ENCODE measurements at regions not wholly inside any gene's neighbourhood (a gene's known extent, or its start where the extent isn't known, plus 50 kb on each side); places are given as distances from the start of the nearest gene placed in this dataset.

- TF ChIP-seq PPARA (CRISPR knock-in tag; IDR thresholded peaks at IDR 0.05; ENCODE audit: borderline replicate concordance): no peak
- TF ChIP-seq GLIS3 (CRISPR knock-in tag; IDR thresholded peaks at IDR 0.05): no peak
- TF ChIP-seq ESRRG (CRISPR knock-in tag; IDR thresholded peaks at IDR 0.05): no peak
- TF ChIP-seq ZFP3 (CRISPR knock-in tag; IDR thresholded peaks at IDR 0.05): no peak
- TF ChIP-seq ZFP30 (CRISPR knock-in tag; IDR thresholded peaks at IDR 0.05): no peak
- no peak for TF ChIP-seq BACH2 (CRISPR knock-in tag; IDR thresholded peaks at IDR 0.05; ENCODE audit: borderline replicate concordance)
- TF ChIP-seq TSHZ2 (CRISPR knock-in tag; IDR thresholded peaks at IDR 0.05): no peak
- TF ChIP-seq CREB5 (CRISPR knock-in tag; IDR thresholded peaks at IDR 0.05; ENCODE audit: low read depth): no peak
- no peak for TF ChIP-seq ZNF8 (CRISPR knock-in tag; IDR thresholded peaks at IDR 0.05)
- TF ChIP-seq ISL1 (CRISPR knock-in tag; IDR thresholded peaks at IDR 0.05): no peak
- TF ChIP-seq TOX (CRISPR knock-in tag; IDR thresholded peaks at IDR 0.05; ENCODE audit: borderline replicate concordance): no peak
- no peak for TF ChIP-seq ZNF70 (CRISPR knock-in tag; IDR thresholded peaks at IDR 0.05)
- no peak for TF ChIP-seq ZC3H10 (CRISPR knock-in tag; IDR thresholded peaks at IDR 0.05)
- no peak for TF ChIP-seq CSRNP3 (CRISPR knock-in tag; IDR thresholded peaks at IDR 0.05)
- TF ChIP-seq ARNTL (CRISPR knock-in tag; IDR thresholded peaks at IDR 0.05; ENCODE audit: borderline replicate concordance, low read depth): no peak
- TF ChIP-seq SNAI2 (CRISPR knock-in tag; IDR thresholded peaks at IDR 0.05): no peak
- TF ChIP-seq PATZ1 (CRISPR knock-in tag; IDR thresholded peaks at IDR 0.05; ENCODE audit: borderline replicate concordance): no peak
- TF ChIP-seq POU6F1 (CRISPR knock-in tag; IDR thresholded peaks at IDR 0.05; ENCODE audit: borderline replicate concordance, low read depth): no peak
- TF ChIP-seq CSDC2 (CRISPR knock-in tag; IDR thresholded peaks at IDR 0.05): no peak
- ATAC-seq: no peak
These were observed 63.7 kb downstream of the PTGS2 start for GRCh38 chr1:186616511-186616910.

GRCh38 chr1:186615332-186615731 is 64.9 kb downstream of the PTGS2 start:
- TF ChIP-seq ZNF8 (CRISPR knock-in tag; IDR thresholded peaks at IDR 0.05): no peak
- no peak for TF ChIP-seq ZFP3 (CRISPR knock-in tag; IDR thresholded peaks at IDR 0.05)
- no peak for ATAC-seq

GRCh38 chr1:186611156-186611555 is 69.1 kb downstream of the PTGS2 start:
- no peak for ATAC-seq
- TF ChIP-seq ISL1 (CRISPR knock-in tag; IDR thresholded peaks at IDR 0.05) (no peak), ARNTL (CRISPR knock-in tag; IDR thresholded peaks at IDR 0.05; ENCODE audit: borderline replicate concordance, low read depth) (no peak), ZNF70 (CRISPR knock-in tag; IDR thresholded peaks at IDR 0.05) (no peak), POU6F1 (CRISPR knock-in tag; IDR thresholded peaks at IDR 0.05; ENCODE audit: borderline replicate concordance, low read depth) (no peak), TCF4 (CRISPR knock-in tag; IDR thresholded peaks at IDR 0.05; ENCODE audit: borderline replicate concordance) (no peak), PPARA (CRISPR knock-in tag; IDR thresholded peaks at IDR 0.05; ENCODE audit: borderline replicate concordance) (no peak), ZNF565 (CRISPR knock-in tag; conservative IDR thresholded peaks at IDR 0.05; ENCODE audit: low read depth) (no peak), BACH2 (CRISPR knock-in tag; IDR thresholded peaks at IDR 0.05; ENCODE audit: borderline replicate concordance) (no peak), RARB (CRISPR knock-in tag; IDR thresholded peaks at IDR 0.05) (no peak), OSR1 (CRISPR knock-in tag; IDR thresholded peaks at IDR 0.05) (no peak), CSRNP3 (CRISPR knock-in tag; IDR thresholded peaks at IDR 0.05) (no peak), ZFP3 (CRISPR knock-in tag; IDR thresholded peaks at IDR 0.05) (no peak), ZNF8 (CRISPR knock-in tag; IDR thresholded peaks at IDR 0.05) (no peak), ESRRG (CRISPR knock-in tag; IDR thresholded peaks at IDR 0.05) (no peak)
